ENCODE measurements at regions not wholly inside any gene's neighbourhood (a gene's known extent, or its start where the extent isn't known, plus 50 kb on each side); places are given as distances from the start of the nearest gene placed in this dataset.

GRCh38 chr4:45646885-45647590 is 476.8 kb downstream of the GABRG1 start:
- DNase-seq: no peak

DNA sequence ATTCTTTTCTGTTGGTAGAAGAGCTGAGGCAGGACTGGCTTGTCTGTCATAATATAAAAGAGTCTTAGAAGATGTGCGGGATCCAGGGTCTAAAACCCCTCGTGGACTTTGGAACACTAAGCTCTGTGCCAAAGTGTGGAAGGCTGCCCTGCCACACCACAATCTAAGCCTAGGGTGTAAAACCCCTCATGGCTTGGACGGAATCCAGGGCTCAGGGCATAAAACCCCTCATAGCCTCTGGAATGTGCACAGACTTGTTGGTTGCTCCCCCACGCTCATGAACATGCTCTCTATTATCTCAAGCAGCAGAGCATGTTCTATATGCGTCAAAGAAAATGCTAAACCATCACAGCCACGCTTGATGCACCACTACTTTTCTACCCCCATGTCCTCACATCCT is 483.6 kb downstream of the GABRG1 start:
- no peak for DNase-seq

GRCh38 chr4:45638641-45639040 is 485.2 kb downstream of the GABRG1 start:
- DNase-seq: no peak

GRCh38 chr4:45636175-45636574 is 487.7 kb downstream of the GABRG1 start:
- DNase-seq: no peak

- DNase-seq: no peak
These were observed 494.1 kb downstream of the GABRG1 start for GRCh38 chr4:45629717-45630116.

DNA sequence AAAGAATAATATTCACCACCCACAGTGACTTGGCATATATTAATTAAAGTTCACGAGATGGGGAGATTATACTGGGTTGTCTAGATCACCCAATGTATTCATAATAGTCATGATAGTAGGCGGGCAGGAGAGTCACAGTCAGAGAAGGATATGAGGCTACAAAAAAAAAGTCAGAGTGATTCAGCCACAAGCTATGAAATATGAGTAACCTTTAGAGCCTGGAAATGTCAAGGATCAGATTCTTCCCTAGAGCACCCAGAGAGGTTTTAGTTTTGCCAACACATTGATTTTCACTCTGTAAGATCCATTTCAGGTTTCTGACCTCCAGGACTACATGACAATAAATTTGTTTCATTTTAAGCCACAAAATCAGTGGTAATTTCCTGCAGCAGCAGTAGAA is 501.9 kb downstream of the GABRG1 start:
- no peak for DNase-seq

DNA sequence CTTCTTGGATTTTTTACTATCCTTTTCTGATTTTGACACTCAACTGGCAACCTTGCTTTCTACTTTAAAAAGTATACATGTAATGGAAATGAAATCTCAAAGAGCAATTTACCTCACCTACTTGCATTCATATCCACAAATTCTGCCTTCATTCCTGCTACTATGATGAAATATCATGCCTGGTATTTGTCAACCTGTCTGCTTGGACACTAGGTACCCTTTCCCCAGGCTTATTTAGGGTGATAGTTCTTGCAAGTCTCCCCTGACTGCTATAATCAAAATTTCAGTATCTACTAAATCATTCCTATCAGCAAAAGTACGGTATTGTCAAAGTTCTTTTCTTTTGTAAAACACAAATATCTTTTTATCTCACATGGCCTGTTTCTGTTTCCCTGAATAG is 503.0 kb downstream of the GABRG1 start:
- no peak for DNase-seq

GRCh38 chr4:45596379-45597101 is 527.3 kb downstream of the GABRG1 start:
- DNase-seq: no peak

DNA sequence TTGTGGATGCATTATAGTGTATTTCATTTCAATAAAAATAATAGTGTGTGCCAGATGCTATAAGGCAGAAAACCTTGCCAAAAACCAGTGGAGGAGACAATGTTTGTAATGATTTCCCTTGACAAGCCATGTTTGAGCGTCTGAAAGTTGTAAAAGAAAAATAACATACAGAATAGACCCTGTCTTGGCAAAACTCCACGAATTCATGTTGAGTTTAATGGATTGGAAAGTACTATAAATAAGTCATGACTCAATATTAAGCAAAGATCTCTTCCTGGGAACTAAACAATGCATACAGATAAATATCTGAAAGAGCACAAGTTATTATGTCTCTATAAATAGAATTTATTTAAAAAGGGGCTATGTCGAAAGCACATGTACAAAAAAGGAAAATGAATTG is 543.5 kb downstream of the GABRG1 start:
- peak; percentile 7 for DNase-seq

GRCh38 chr4:45578874-45579273 is 545.0 kb downstream of the GABRG1 start:
- no peak for DNase-seq

DNA sequence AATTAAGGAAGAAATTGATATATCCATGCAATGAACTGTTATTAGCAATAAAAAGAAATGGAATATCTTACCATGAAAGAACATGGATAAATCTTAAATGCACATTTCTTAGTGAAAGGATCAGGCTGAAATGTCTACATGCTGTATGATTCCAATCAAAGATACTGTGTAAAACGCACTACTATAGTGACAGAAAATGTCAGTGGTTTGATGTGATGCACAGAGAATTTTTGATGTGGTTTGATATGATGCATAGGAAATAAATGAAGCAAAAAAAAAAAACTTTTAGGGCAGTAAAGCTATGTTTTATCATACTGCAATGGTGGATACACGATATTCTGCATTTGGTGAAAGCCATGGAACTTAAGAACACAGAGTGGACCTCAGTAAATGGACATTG is 547.6 kb downstream of the GABRG1 start:
- no peak for DNase-seq

- DNase-seq: no peak
These were observed 554.2 kb downstream of the GABRG1 start for GRCh38 chr4:45569619-45570018.

GRCh38 chr4:45568694-45569093 is 555.2 kb downstream of the GABRG1 start:
- no peak for DNase-seq

DNA sequence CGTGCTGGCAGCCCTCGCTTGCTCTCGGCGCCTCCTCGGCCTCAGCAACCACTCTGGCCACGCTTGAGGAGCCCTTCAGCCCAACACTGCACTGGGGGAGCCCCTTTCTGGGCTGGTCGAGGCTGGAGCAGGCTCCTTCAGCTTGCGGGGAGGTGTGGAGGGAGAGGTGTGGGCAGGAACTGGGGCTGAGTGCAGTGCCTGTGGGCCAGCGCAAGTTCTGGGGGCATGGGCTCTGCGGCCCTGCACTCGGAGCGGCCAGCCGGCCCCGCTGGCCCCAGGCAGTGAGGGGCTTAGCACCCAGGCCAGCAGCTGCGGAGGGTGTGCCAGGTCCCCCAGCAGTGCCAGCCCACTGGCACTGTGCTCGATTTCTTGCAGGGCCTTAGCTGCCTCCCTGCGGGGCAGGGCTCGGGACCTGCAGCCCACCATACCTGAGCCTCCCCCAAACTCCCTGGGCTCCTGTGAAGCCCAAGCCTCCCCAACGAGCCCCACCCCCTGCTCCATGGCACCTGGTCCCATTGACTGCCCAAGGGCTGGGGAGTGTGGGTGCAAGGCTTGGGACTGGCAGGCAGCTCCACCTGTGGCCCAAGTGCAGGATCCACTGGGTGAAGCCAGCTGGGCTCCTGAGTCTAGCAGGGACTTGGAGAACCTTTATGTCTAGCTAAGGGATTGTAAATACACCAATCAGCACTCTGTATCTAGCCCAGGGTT is 556.8 kb downstream of the GABRG1 start:
- DNase-seq: no peak

DNA sequence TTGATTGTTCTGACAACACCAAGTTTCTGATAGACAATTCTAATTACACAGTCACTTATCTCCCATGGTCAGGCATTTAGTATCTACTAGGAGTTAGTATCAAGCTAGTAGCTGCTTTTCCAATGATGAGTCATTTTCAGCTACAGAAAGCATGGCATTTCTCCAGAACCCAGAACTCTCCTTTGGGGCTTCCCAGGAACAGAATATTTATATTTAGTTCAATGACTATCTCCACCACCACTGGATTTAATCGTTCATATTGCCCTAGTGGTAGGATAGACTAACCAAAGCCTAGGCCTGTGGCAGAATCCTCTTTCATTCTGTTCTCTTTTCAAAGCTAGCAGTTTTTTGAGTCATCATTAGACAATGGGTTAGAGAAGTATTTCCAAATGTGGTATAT is 569.4 kb downstream of the GABRG1 start:
- DNase-seq: no peak

DNA sequence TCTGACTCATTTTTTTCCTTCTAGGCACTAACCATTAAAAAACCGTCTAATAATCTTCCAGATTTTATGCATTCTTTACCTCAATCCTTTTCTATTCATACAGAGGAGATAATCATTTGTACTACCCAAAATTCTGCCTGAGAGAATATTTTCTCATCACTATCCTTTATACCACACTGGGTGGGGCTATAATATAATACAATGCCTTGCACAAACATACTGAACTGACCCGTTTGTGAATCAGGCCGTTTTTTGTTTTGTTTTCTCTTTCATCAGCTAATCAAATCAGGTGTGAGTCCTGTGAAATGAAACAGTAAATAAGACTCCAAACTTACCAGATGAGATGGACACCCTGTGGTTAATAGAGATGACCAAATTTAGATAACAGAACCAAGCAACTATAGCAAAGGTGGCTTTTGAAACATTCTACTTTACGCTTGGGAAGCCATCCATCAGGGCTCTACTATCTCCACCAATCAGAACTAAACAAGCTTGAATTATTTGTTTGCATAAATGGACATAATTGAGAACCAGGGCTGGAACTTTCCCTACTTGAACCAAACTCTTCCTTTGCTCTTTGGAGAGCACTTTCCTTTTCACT is 573.0 kb downstream of the GABRG1 start:
- no peak for DNase-seq

DNA sequence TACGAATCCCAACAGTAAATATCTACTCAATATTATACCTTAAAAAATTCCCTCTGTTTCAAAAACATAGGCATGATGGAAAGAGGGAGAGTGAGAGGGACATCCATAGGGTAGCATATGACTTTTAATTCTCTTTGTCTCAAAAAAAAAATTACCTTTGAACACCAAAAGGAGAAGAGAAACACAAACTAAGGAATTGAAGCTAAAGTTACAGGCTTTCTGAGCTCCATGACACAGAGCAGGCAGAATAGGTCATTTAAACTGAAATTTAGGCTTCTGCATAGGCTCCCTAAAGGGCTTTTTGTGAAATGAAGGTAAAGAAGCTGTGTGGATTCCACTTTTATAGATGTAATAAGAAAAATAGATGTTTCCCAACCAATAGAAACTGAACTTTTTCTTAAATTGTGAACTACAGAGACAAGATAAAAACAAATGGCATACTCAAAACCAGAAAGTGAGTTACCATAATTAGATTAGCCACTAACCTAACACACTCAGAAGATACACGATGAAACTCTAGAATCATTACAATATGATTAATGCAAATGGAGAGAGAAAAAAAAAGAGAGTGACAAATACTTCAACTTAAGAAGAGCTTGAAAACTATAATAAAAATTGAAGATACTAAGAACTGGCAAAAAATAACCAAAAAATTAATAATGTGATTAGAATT is 584.6 kb downstream of the GABRG1 start:
- no peak for DNase-seq

GRCh38 chr4:45530498-45530897 is 593.4 kb downstream of the GABRG1 start:
- DNase-seq: no peak

- DNase-seq: no peak
These were observed 596.7 kb downstream of the GABRG1 start for GRCh38 chr4:45527160-45527559.

GRCh38 chr4:45518832-45519231 is 605.0 kb downstream of the GABRG1 start:
- no peak for DNase-seq

- DNase-seq: no peak
These were observed 621.4 kb downstream of the GABRG1 start for GRCh38 chr4:45502471-45502870.

- no peak for DNase-seq
These were observed 639.1 kb downstream of the GABRG1 start for GRCh38 chr4:45484740-45485139.

Data from muscle of arm (tissue), 1 donor.